22Rv1 (cell line): ENCODE measurements at regions not wholly inside any gene's neighbourhood (a gene's known extent, or its start where the extent isn't known, plus 50 kb on each side); places are given as distances from the start of the nearest gene placed in this dataset.

Source experiments
- ZFX ChIP-seq: fragments of 450-650 bp; IDR thresholded peaks from 2 replicates; pipeline ENCODE4 v1.6.1; 2017; ENCODE audit warnings: antibody characterized with exemption, borderline replicate concordance
- TF ChIP-seq, protein P1 (sequence below): fragments of 450-650 bp; IDR thresholded peaks from 2 replicates; pipeline ENCODE4 v1.5.1; 2017; ENCODE audit warnings: mild to moderate bottlenecking

DNA sequence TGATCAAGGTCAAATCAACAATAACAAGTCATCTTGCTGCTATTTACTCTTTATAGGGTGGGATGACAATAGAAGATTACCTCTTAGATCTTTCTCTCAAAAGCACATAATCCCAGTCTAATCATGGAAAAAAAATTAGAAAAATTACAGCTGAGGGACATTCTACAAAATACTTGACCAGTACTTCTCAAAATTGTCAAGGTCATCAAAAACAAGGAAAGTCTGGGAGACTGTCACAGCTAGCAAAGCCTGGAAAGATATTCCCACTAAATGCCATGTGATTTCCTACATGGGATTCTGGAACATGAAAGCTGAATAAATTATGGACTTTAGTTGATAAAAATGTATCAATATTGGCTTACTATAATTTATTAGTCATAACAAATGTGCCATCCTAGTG is 276.2 kb downstream of the RNF144A start:
- TF ChIP-seq, protein P1, sequence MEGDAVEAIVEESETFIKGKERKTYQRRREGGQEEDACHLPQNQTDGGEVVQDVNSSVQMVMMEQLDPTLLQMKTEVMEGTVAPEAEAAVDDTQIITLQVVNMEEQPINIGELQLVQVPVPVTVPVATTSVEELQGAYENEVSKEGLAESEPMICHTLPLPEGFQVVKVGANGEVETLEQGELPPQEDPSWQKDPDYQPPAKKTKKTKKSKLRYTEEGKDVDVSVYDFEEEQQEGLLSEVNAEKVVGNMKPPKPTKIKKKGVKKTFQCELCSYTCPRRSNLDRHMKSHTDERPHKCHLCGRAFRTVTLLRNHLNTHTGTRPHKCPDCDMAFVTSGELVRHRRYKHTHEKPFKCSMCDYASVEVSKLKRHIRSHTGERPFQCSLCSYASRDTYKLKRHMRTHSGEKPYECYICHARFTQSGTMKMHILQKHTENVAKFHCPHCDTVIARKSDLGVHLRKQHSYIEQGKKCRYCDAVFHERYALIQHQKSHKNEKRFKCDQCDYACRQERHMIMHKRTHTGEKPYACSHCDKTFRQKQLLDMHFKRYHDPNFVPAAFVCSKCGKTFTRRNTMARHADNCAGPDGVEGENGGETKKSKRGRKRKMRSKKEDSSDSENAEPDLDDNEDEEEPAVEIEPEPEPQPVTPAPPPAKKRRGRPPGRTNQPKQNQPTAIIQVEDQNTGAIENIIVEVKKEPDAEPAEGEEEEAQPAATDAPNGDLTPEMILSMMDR: no peak
- TF ChIP-seq ZFX: no peak
